SKM-1 treated with dmso at 0.1 percent for 144 hours (cell line): ENCODE measurements at regions not wholly inside any gene's neighbourhood (a gene's known extent, or its start where the extent isn't known, plus 50 kb on each side); places are given as distances from the start of the nearest gene placed in this dataset.

ENCODE experiments used
- DNase-seq: peaks from one replicate; lab custom pipeline; 2025; ENCODE audit not compliant: unreplicated experiment; lab: John Stamatoyannopoulos, UW

GRCh38 chr14:104450811-104451401, 128.7 kb upstream of the C14orf180 start:
- DNase-seq: no peak

- no peak for DNase-seq
Measured at GRCh38 chr14:104451474-104451873, 128.1 kb upstream of the C14orf180 start.

- no peak for DNase-seq
Measured at GRCh38 chr14:104458845-104459244, 120.7 kb upstream of the C14orf180 start.

GRCh38 chr14:104460791-104461651, 118.5 kb upstream of the C14orf180 start:
- no peak for DNase-seq

- DNase-seq: no peak
Measured at GRCh38 chr14:104461676-104462449, 117.7 kb upstream of the C14orf180 start.

GRCh38 chr14:104462651-104463630, 116.6 kb upstream of the C14orf180 start:
- peak; percentile 34 for DNase-seq

- DNase-seq: no peak
Measured at GRCh38 chr14:104464907-104465306, 114.7 kb upstream of the C14orf180 start.

GRCh38 chr14:104465482-104466390, 113.8 kb upstream of the C14orf180 start:
- no peak for DNase-seq

GRCh38 chr14:104467236-104467635, 112.3 kb upstream of the C14orf180 start:
- DNase-seq: no peak

GRCh38 chr14:104467641-104468040, 111.9 kb upstream of the C14orf180 start:
- no peak for DNase-seq

GRCh38 chr14:104469591-104469990, 110.0 kb upstream of the C14orf180 start:
- DNase-seq: no peak

- no peak for DNase-seq
Measured at GRCh38 chr14:104470588-104470987, 109.0 kb upstream of the C14orf180 start.

- no peak for DNase-seq
Measured at GRCh38 chr14:104471114-104471513, 108.5 kb upstream of the C14orf180 start.

- no peak for DNase-seq
Measured at GRCh38 chr14:104472073-104472472, 107.5 kb upstream of the C14orf180 start.

GRCh38 chr14:104472536-104473243, 106.9 kb upstream of the C14orf180 start:
- no peak for DNase-seq

GRCh38 chr14:104473244-104473565, 106.4 kb upstream of the C14orf180 start:
- DNase-seq: no peak

- DNase-seq: no peak
Measured at GRCh38 chr14:104473649-104474494, 105.7 kb upstream of the C14orf180 start.
